Right lobe of liver (tissue), 4 donors: ENCODE measurements at regions not wholly inside any gene's neighbourhood (a gene's known extent, or its start where the extent isn't known, plus 50 kb on each side); places are given as distances from the start of the nearest gene placed in this dataset.

ENCODE experiments used
- POLR2A ChIP-seq: fragments of 450-650 bp; IDR thresholded peaks from one replicate; pipeline ENCODE4 v1.6.1; 2017; ENCODE audit warnings: antibody characterized with exemption, mild to moderate bottlenecking
- TF ChIP-seq, protein P1 (sequence below), 4 donors: fragments of 200-600 bp in 3 of 4; fragments of 450-650 bp in 1 of 4; IDR thresholded peaks; one replicate each; pipeline versions ENCODE4 v1.5.1 to v1.8.0; 2016 to 2022; ENCODE audit warnings: antibody characterized with exemption in 4 of 4, mild to moderate bottlenecking in 2 of 4
- donor health status: DM: no; HTN: no; CAD: no.
- donor health status: DM: no; HTN: no; CAD: no.
- donor health status: DM: no; HTN: yes; CAD: no.

- TF ChIP-seq, protein P1, sequence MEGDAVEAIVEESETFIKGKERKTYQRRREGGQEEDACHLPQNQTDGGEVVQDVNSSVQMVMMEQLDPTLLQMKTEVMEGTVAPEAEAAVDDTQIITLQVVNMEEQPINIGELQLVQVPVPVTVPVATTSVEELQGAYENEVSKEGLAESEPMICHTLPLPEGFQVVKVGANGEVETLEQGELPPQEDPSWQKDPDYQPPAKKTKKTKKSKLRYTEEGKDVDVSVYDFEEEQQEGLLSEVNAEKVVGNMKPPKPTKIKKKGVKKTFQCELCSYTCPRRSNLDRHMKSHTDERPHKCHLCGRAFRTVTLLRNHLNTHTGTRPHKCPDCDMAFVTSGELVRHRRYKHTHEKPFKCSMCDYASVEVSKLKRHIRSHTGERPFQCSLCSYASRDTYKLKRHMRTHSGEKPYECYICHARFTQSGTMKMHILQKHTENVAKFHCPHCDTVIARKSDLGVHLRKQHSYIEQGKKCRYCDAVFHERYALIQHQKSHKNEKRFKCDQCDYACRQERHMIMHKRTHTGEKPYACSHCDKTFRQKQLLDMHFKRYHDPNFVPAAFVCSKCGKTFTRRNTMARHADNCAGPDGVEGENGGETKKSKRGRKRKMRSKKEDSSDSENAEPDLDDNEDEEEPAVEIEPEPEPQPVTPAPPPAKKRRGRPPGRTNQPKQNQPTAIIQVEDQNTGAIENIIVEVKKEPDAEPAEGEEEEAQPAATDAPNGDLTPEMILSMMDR (IDR thresholded peaks at IDR 0.05) = no peak
- no peak for TF ChIP-seq POLR2A
Measured at GRCh38 chr13:59425211-59425741, 738.5 kb downstream of the DIAPH3 start.
